Keratinocyte (primary cell): ENCODE measurements at regions not wholly inside any gene's neighbourhood (a gene's known extent, or its start where the extent isn't known, plus 50 kb on each side); places are given as distances from the start of the nearest gene placed in this dataset.

Experiments
- DNase-seq: peaks from one replicate; pipeline ENCODE4 v3.0.0-alpha.2; 2011; ENCODE audit warnings: low read depth, missing footprints, low spot score
- FAIRE-seq: peaks from 2 replicates; lab custom pipeline; 2011; peaks lifted over from hg19 to GRCh38; lab: Jason Lieb, UNC
- H2AFZ ChIP-seq: 2 replicates; pipeline ENCODE4 v1.6.0; 2012; ENCODE audit warnings: low read length, control low read depth, inconsistent platforms; ENCODE audit not compliant: control insufficient read depth
- H3K27ac ChIP-seq: 2 replicates; pipeline ENCODE4 v1.5.1; 2011; ENCODE audit warnings: low read length; ENCODE audit not compliant: control insufficient read depth, insufficient read depth
- H3K27me3 ChIP-seq: 3 replicates; pipeline ENCODE4 v1.6.0; 2011; ENCODE audit warnings: low read length; ENCODE audit not compliant: control insufficient read depth, insufficient read depth; ENCODE audit errors: extremely low read depth
- H3K36me3 ChIP-seq, 2 experiments: 2 replicates in 1 of 2; 3 replicates in 1 of 2; pipeline ENCODE4 v1.5.1; 2011; ENCODE audit warnings: low read length in 2 of 2, mild to moderate bottlenecking in 1 of 2; ENCODE audit not compliant: control insufficient read depth in 2 of 2, insufficient read depth in 2 of 2; ENCODE audit errors: extremely low read depth in 1 of 2
- H3K4me1 ChIP-seq: 3 replicates; pipeline ENCODE4 v1.5.1; 2011; ENCODE audit warnings: low read length; ENCODE audit not compliant: control insufficient read depth, insufficient read depth; ENCODE audit errors: extremely low read depth
- H3K4me2 ChIP-seq: 3 replicates; pipeline ENCODE4 v1.6.0; 2011; ENCODE audit warnings: low read depth, low read length; ENCODE audit not compliant: control insufficient read depth, insufficient read depth; ENCODE audit errors: extremely low read depth
- H3K4me3 ChIP-seq, 3 experiments: fragments of 200-600 bp in 1 of 3; sonication (generic) in 1 of 3; 2 replicates in 2 of 3; 3 replicates in 1 of 3; pipeline ENCODE4 v1.5.1; 2011 to 2016; ENCODE audit warnings: low read length in 3 of 3, mild to moderate bottlenecking in 3 of 3, control low read depth in 2 of 3, inconsistent platforms in 1 of 3, low read depth in 1 of 3, mixed read lengths in 1 of 3, mixed run types in 1 of 3, moderate library complexity in 1 of 3; ENCODE audit not compliant: control insufficient read depth in 2 of 3, insufficient read depth in 2 of 3; ENCODE audit errors: extremely low read depth in 1 of 3
- H3K79me2 ChIP-seq: 2 replicates; pipeline ENCODE4 v1.6.0; 2012; ENCODE audit warnings: low read length; ENCODE audit not compliant: control insufficient read depth, insufficient read depth
- H3K9ac ChIP-seq: 3 replicates; pipeline ENCODE4 v1.6.0; 2011; ENCODE audit warnings: low read length; ENCODE audit not compliant: control insufficient read depth, insufficient read depth; ENCODE audit errors: extremely low read depth
- H3K9me1 ChIP-seq: 3 replicates; pipeline ENCODE4 v1.6.0; 2011; ENCODE audit warnings: low read length; ENCODE audit not compliant: control insufficient read depth, insufficient read depth; ENCODE audit errors: extremely low read depth
- H3K9me3 ChIP-seq: 2 replicates; pipeline ENCODE4 v1.5.1; 2012; ENCODE audit warnings: low read depth, low read length; ENCODE audit not compliant: control insufficient read depth
- H4K20me1 ChIP-seq: 3 replicates; pipeline ENCODE4 v1.6.0; 2011; ENCODE audit warnings: low read length; ENCODE audit not compliant: control insufficient read depth, insufficient read depth; ENCODE audit errors: extremely low read depth
- EZH2 ChIP-seq: IDR thresholded peaks from one replicate; pipeline ENCODE4 v1.6.1; 2012; ENCODE audit warnings: inconsistent platforms, mild to moderate bottlenecking, low read length, moderate library complexity
- dilution Hi-C: fragments of 300-500 bp; cut with MboI; formaldehyde crosslinking; loops from one replicate; pipeline ENCODE4 v1.7.0; 2020; ENCODE audit warnings: low sequenced_read_pairs; ENCODE audit not compliant: extremely low pct_ligation_motif_present
- TF ChIP-seq, protein P1 (sequence below), 3 experiments: IDR thresholded peaks in 1 of 3; conservative IDR thresholded peaks in 1 of 3; optimal IDR thresholded peaks in 1 of 3; 2 replicates in 2 of 3; 3 replicates in 1 of 3; pipeline versions ENCODE3 to v1.5.1; 2011; ENCODE audit warnings: low read length in 3 of 3, mild to moderate bottlenecking in 3 of 3, moderate library complexity in 2 of 3, control low read depth in 1 of 3, inconsistent platforms in 1 of 3; ENCODE audit not compliant: insufficient read depth in 2 of 3; ENCODE audit errors: extremely low read depth in 1 of 3

DNA sequence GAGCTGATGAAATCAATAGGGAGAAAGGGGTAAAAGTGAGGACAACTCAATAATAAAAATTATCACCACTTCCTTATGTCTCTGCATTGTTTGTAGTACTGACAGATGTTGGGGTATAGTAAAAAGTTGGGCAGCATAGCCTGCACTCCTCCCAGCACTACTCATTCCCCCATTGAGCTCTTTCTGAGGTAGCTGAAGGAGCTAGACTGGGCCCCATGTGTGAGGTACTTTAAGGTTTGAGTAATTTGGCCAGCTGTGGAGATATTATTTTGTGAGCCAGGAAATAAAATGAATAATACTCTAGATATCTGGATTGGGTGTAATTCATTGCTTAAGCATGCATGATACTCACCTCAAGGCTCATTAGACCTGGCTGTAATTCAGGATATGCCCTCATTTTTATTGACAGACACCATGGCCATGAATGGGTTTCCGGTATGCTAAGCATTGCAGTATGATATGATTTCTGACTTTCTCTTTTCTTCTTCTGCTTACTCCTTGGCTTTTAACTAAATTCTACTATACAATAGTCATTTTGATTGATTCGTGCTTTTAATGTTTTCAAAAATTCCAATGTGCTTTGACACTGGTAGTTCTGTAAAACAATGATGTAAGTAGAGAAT, 283.9 kb upstream of the RIMS1 start:
- H3K4me2 ChIP-seq: peak overlapping the region; percentile 14
- H2AFZ ChIP-seq: no peak overlapping the region
- H3K27me3 ChIP-seq: no peaks in the 10 kb centered on the region
- peak overlapping the region in 1 of 3 experiments; percentile 4 for H3K4me3 ChIP-seq
- dilution Hi-C loops: no loop called here
- peak; percentile 87 for FAIRE-seq
- DNase-seq: peak; percentile 62
- no peaks in the 10 kb centered on the region for H3K9me3 ChIP-seq
- no peaks in the 10 kb centered on the region for H4K20me1 ChIP-seq
- TF ChIP-seq EZH2: no peak
- TF ChIP-seq, protein P1, sequence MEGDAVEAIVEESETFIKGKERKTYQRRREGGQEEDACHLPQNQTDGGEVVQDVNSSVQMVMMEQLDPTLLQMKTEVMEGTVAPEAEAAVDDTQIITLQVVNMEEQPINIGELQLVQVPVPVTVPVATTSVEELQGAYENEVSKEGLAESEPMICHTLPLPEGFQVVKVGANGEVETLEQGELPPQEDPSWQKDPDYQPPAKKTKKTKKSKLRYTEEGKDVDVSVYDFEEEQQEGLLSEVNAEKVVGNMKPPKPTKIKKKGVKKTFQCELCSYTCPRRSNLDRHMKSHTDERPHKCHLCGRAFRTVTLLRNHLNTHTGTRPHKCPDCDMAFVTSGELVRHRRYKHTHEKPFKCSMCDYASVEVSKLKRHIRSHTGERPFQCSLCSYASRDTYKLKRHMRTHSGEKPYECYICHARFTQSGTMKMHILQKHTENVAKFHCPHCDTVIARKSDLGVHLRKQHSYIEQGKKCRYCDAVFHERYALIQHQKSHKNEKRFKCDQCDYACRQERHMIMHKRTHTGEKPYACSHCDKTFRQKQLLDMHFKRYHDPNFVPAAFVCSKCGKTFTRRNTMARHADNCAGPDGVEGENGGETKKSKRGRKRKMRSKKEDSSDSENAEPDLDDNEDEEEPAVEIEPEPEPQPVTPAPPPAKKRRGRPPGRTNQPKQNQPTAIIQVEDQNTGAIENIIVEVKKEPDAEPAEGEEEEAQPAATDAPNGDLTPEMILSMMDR (optimal IDR thresholded peaks at IDR 0.05 in 1 of 3, IDR thresholded peaks at IDR 0.05 in 1 of 3, conservative IDR thresholded peaks at IDR 0.05 in 1 of 3; ENCODE audit: extremely low read depth in 1 of 3, insufficient read depth in 2 of 3, low read length in 3 of 3): no peak
- no peak overlapping the region for H3K9ac ChIP-seq
- no peaks in the 10 kb centered on the region for H3K9me1 ChIP-seq
- no peaks in the 10 kb centered on the region for H3K79me2 ChIP-seq
- H3K27ac ChIP-seq: no peak overlapping the region
- H3K4me1 ChIP-seq: peaks cover 6% of the 10 kb centered on the region
- no peaks in the 10 kb centered on the region for H3K36me3 ChIP-seq

DNA sequence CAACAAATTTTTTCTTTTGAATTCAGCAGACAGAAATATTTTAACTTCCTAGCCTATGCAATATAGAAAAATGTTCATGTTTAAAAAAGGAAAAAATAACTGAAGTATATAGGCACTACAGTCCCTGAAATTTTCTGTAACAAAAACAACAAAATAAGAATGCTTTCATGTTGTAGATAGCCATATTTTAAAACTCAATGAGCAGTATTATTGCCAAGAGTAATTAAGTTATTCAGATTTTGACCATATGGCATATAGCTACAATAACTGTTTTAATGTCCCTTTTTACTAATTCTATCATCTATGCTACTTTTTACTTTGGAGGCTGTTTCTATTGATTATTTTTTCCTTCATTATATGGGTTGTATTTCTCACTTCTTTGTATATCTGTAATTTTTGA, 283.3 kb upstream of the RIMS1 start:
- Histone ChIP-seq H3K27me3 (no peaks in the 10 kb centered on the region), H3K4me1 (peaks cover 6% of the 10 kb centered on the region), H3K9ac (no peak overlapping the region), H3K27ac (no peak overlapping the region), H3K9me3 (no peaks in the 10 kb centered on the region), H3K36me3 (no peaks in the 10 kb centered on the region), H3K79me2 (no peaks in the 10 kb centered on the region), H4K20me1 (no peaks in the 10 kb centered on the region), H3K9me1 (no peaks in the 10 kb centered on the region), H3K4me3 (peak overlapping the region in 1 of 3 experiments; percentile 4), H2AFZ (no peak overlapping the region), H3K4me2 (peak overlapping the region; percentile 13)
- DNase-seq (no peak), FAIRE-seq (no peak)
- no peak for TF ChIP-seq EZH2
- TF ChIP-seq, protein P1 (optimal IDR thresholded peaks at IDR 0.05 in 1 of 3, IDR thresholded peaks at IDR 0.05 in 1 of 3, conservative IDR thresholded peaks at IDR 0.05 in 1 of 3; ENCODE audit: extremely low read depth in 1 of 3, insufficient read depth in 2 of 3, low read length in 3 of 3): no peak
- dilution Hi-C loops: no loop called here
